NCI-H69 (cell line): ENCODE measurements at regions not wholly inside any gene's neighbourhood (a gene's known extent, or its start where the extent isn't known, plus 50 kb on each side); places are given as distances from the start of the nearest gene placed in this dataset.

Experiments
- DNase-seq: peaks from one replicate; lab custom pipeline; 2025; lab: John Stamatoyannopoulos, UW

GRCh38 chr12:125889742-125890141 is 824.5 kb downstream of the AACS start:
- DNase-seq: no peak

GRCh38 chr12:125890366-125890905 is 825.2 kb downstream of the AACS start:
- DNase-seq: no peak

GRCh38 chr12:125890971-125891370 is 825.7 kb downstream of the AACS start:
- DNase-seq: no peak

- DNase-seq: no peak
These were observed 827.0 kb downstream of the AACS start for GRCh38 chr12:125892276-125892675.

- DNase-seq: no peak
These were observed 837.8 kb downstream of the AACS start for GRCh38 chr12:125902991-125903390.

GRCh38 chr12:125907351-125907750 is 842.1 kb downstream of the AACS start:
- no peak for DNase-seq

GRCh38 chr12:125919856-125920470 is 854.7 kb downstream of the AACS start:
- DNase-seq: no peak

GRCh38 chr12:125922330-125922729 is 857.1 kb downstream of the AACS start:
- no peak for DNase-seq

- no peak for DNase-seq
These were observed 871.3 kb downstream of the AACS start for GRCh38 chr12:125936502-125936901.

GRCh38 chr12:125944446-125944845 is 879.2 kb downstream of the AACS start:
- no peak for DNase-seq

- DNase-seq: no peak
These were observed 884.2 kb downstream of the AACS start for GRCh38 chr12:125949471-125949870.

GRCh38 chr12:125954362-125954761 is 889.1 kb downstream of the AACS start:
- no peak for DNase-seq

GRCh38 chr12:125956186-125956585 is 891.0 kb downstream of the AACS start:
- DNase-seq: no peak

- no peak for DNase-seq
These were observed 901.4 kb downstream of the AACS start for GRCh38 chr12:125966641-125967040.

- DNase-seq: no peak
These were observed 903.2 kb downstream of the AACS start for GRCh38 chr12:125968413-125968812.

- DNase-seq: no peak
These were observed 906.7 kb downstream of the AACS start for GRCh38 chr12:125971981-125972380.

- DNase-seq: no peak
These were observed 913.1 kb downstream of the AACS start for GRCh38 chr12:125978286-125978685.

- DNase-seq: no peak
These were observed 916.5 kb downstream of the AACS start for GRCh38 chr12:125981610-125982253.

- peak; percentile 35 for DNase-seq
These were observed 918.0 kb downstream of the AACS start for GRCh38 chr12:125983094-125983783.

- no peak for DNase-seq
These were observed 918.7 kb downstream of the AACS start for GRCh38 chr12:125983784-125984500.

GRCh38 chr12:125988545-125988944 is 923.3 kb downstream of the AACS start:
- DNase-seq: no peak

GRCh38 chr12:125989696-125990095 is 924.5 kb downstream of the AACS start:
- DNase-seq: no peak
